ENCODE measurements at regions not wholly inside any gene's neighbourhood (a gene's known extent, or its start where the extent isn't known, plus 50 kb on each side); places are given as distances from the start of the nearest gene placed in this dataset.

DNA sequence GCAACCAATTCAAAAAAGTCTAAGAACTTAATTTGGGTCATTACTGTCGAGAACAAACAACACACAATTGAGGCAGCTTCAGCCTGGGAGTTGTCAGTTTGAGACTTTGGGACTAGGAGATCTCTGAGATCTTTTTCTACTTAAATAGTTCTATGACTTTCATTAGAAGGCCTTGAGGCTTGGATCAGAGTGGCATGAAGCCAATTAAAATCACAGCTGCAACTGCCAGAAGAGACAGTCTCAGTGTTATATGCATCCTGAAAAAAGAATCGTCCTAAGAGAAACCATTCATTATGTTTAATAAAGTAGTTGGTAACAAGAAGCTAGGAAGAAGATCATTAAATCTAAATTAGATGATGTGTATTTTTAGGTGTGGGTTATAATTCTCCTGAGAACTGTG lies 170.8 kb upstream of the RASSF8 start:
- ATAC-seq (ENCODE audit: insufficient read depth, low read depth) (no peak), DNase-seq (no peak)
- Histone ChIP-seq H3K27ac (ENCODE audit: low read length) (no peak overlapping the region), H3K27me3 (ENCODE audit: insufficient read depth, low read length, poor library complexity) (peaks cover 3% of the 10 kb centered on the region), H3K9me3 (ENCODE audit: insufficient read depth, low read length, severe bottlenecking) (no peaks in the 10 kb centered on the region), H3K4me2 (ENCODE audit: insufficient read depth, low read length) (no peak overlapping the region), H3K4me1 (ENCODE audit: insufficient read depth, low read length) (no peaks in the 10 kb centered on the region), H3K9ac (ENCODE audit: low read depth, low read length) (no peak overlapping the region), H3K79me2 (ENCODE audit: insufficient read depth, low read length) (no peaks in the 10 kb centered on the region), H3K4me3 (ENCODE audit: low read depth in 1 of 2, low read length in 2 of 2) (no peak overlapping the region), H3K36me3 (ENCODE audit: insufficient read depth, low read length) (no peaks in the 10 kb centered on the region), H2AFZ (ENCODE audit: low read depth, low read length) (no peak overlapping the region), H4K20me1 (ENCODE audit: insufficient read depth, low read length) (no peaks in the 10 kb centered on the region)
- no peak for TF ChIP-seq EZH2 (IDR thresholded peaks at IDR 0.05; ENCODE audit: borderline replicate concordance, low read depth, low read length, severe bottlenecking)
- TF ChIP-seq, protein P1, sequence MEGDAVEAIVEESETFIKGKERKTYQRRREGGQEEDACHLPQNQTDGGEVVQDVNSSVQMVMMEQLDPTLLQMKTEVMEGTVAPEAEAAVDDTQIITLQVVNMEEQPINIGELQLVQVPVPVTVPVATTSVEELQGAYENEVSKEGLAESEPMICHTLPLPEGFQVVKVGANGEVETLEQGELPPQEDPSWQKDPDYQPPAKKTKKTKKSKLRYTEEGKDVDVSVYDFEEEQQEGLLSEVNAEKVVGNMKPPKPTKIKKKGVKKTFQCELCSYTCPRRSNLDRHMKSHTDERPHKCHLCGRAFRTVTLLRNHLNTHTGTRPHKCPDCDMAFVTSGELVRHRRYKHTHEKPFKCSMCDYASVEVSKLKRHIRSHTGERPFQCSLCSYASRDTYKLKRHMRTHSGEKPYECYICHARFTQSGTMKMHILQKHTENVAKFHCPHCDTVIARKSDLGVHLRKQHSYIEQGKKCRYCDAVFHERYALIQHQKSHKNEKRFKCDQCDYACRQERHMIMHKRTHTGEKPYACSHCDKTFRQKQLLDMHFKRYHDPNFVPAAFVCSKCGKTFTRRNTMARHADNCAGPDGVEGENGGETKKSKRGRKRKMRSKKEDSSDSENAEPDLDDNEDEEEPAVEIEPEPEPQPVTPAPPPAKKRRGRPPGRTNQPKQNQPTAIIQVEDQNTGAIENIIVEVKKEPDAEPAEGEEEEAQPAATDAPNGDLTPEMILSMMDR (IDR thresholded peaks at IDR 0.05; ENCODE audit: borderline replicate concordance, extremely low read depth, low read length, poor library complexity, severe bottlenecking): no peak

DNA sequence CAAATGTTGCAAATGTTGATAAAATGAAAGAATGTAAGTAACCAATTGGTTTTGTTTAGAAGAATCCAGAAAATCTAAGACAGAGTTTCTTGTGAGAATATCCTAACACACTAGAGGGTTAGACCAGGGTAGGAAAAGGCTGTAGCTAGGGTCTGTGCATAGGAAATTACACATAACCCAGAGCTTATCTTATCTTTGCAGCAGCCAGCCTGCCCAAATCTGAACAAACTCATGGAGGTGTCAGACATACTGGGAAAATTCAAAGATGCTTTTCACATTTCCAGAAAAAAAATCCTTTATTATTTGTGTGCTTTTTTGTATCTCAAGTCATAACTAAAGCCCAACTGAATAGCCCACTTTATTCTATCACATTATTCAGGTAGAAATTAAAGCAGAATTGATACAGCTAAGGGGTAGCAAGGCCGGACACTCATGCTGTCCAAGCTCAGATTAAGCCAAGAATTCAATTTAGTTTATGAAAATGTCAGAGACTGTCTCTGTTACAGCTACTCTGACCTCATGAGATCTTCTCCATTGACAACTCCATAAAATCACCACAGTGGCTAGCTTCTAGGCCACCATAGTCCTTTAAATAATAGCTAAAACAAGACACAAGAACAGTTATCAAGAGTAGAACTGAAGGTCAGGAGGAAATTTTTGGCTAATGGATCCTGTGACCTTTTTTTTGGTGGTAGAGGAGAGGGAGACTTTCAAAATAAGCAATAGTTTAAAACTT lies 169.6 kb upstream of the RASSF8 start:
- Histone ChIP-seq H2AFZ (ENCODE audit: low read depth, low read length) (no peak overlapping the region), H3K9ac (ENCODE audit: low read depth, low read length) (no peak overlapping the region), H3K36me3 (ENCODE audit: insufficient read depth, low read length) (no peaks in the 10 kb centered on the region), H3K4me3 (ENCODE audit: low read depth in 1 of 2, low read length in 2 of 2) (no peak overlapping the region), H3K4me1 (ENCODE audit: insufficient read depth, low read length) (no peaks in the 10 kb centered on the region), H4K20me1 (ENCODE audit: insufficient read depth, low read length) (no peaks in the 10 kb centered on the region), H3K9me3 (ENCODE audit: insufficient read depth, low read length, severe bottlenecking) (no peaks in the 10 kb centered on the region), H3K27me3 (ENCODE audit: insufficient read depth, low read length, poor library complexity) (peaks cover 3% of the 10 kb centered on the region), H3K79me2 (ENCODE audit: insufficient read depth, low read length) (no peaks in the 10 kb centered on the region), H3K4me2 (ENCODE audit: insufficient read depth, low read length) (no peak overlapping the region), H3K27ac (ENCODE audit: low read length) (no peak overlapping the region)
- TF ChIP-seq, protein P1 (IDR thresholded peaks at IDR 0.05; ENCODE audit: borderline replicate concordance, extremely low read depth, low read length, poor library complexity, severe bottlenecking): no peak
- no peak for TF ChIP-seq EZH2 (IDR thresholded peaks at IDR 0.05; ENCODE audit: borderline replicate concordance, low read depth, low read length, severe bottlenecking)
- ATAC-seq (ENCODE audit: insufficient read depth, low read depth) (no peak), DNase-seq (no peak)

DNA sequence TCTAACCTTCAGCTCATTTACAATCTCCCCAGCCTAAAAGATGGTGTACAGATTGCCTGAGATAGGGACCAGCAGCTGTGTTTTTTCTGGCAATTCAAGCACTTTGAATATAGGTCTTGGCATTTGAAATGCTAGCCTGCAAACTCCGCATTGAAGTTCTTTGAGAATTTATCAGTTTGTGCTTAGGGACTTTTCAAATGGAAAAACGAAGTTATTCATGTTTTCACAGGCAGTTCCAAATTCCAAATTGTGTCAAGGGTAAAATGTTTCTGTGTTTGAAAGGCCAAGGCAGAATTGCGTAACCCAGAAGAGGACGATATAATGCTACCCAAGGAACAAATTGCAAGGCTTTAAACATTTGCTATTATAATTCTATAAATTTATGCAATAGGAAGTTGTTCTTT lies 168.9 kb upstream of the RASSF8 start:
- H4K20me1 ChIP-seq (ENCODE audit: insufficient read depth, low read length): no peaks in the 10 kb centered on the region
- no peaks in the 10 kb centered on the region for H3K36me3 ChIP-seq (ENCODE audit: insufficient read depth, low read length)
- H3K79me2 ChIP-seq (ENCODE audit: insufficient read depth, low read length): no peaks in the 10 kb centered on the region
- H3K9ac ChIP-seq (ENCODE audit: low read depth, low read length): no peak overlapping the region
- no peak for TF ChIP-seq EZH2 (IDR thresholded peaks at IDR 0.05; ENCODE audit: borderline replicate concordance, low read depth, low read length, severe bottlenecking)
- TF ChIP-seq, protein P1 (IDR thresholded peaks at IDR 0.05; ENCODE audit: borderline replicate concordance, extremely low read depth, low read length, poor library complexity, severe bottlenecking): no peak
- ATAC-seq (ENCODE audit: insufficient read depth, low read depth): no peak
- no peaks in the 10 kb centered on the region for H3K9me3 ChIP-seq (ENCODE audit: insufficient read depth, low read length, severe bottlenecking)
- H3K4me1 ChIP-seq (ENCODE audit: insufficient read depth, low read length): no peaks in the 10 kb centered on the region
- no peak overlapping the region for H3K4me2 ChIP-seq (ENCODE audit: insufficient read depth, low read length)
- H3K27me3 ChIP-seq (ENCODE audit: insufficient read depth, low read length, poor library complexity): peaks cover 3% of the 10 kb centered on the region
- no peak overlapping the region for H2AFZ ChIP-seq (ENCODE audit: low read depth, low read length)
- DNase-seq: no peak
- no peak overlapping the region for H3K4me3 ChIP-seq (ENCODE audit: low read depth in 1 of 2, low read length in 2 of 2)
- H3K27ac ChIP-seq (ENCODE audit: low read length): no peak overlapping the region

Data from DND-41 (cell line).